Upper lobe of left lung (tissue), 6 donors: ENCODE measurements at regions not wholly inside any gene's neighbourhood (a gene's known extent, or its start where the extent isn't known, plus 50 kb on each side); places are given as distances from the start of the nearest gene placed in this dataset.
A peak's percentile ranks its signal among the peaks of the same experiment; 100 is the strongest.
"Not testable (repeated sequence)": the region's sequence is repeated elsewhere in the genome, so short reads cannot be mapped to it uniquely, and the experiment has no call there.

Experiments
- ATAC-seq, 2 donors: fragments of 200-7000 bp; cut with Tn5 transposase; one replicate each; pipeline ENCODE4 v1.9.1; 2022; ENCODE audit warnings: mild to moderate bottlenecking in 2 of 2, moderate library complexity in 2 of 2; ENCODE audit not compliant: low FRiP score in 2 of 2
- DNase-seq, 2 donors: peaks; one replicate each; pipeline ENCODE4 v3.0.0-alpha.2; 2019 to 2020
- H3K27ac ChIP-seq, 4 donors: fragments of 200-600 bp; sonication (generic); one replicate each; pipeline ENCODE4 v1.5.1; 2016 to 2019
- H3K27me3 ChIP-seq, 4 donors: fragments of 200-600 bp; sonication (generic); one replicate each; pipeline ENCODE4 v1.5.1; 2017 to 2019
- H3K36me3 ChIP-seq, 4 donors: fragments of 200-600 bp; sonication (generic); one replicate each; pipeline ENCODE4 v1.5.1; 2016 to 2019
- H3K4me1 ChIP-seq, 4 donors: fragments of 200-600 bp; sonication (generic); one replicate each; pipeline ENCODE4 v1.5.1; 2018 to 2019
- H3K4me3 ChIP-seq, 4 donors: fragments of 200-600 bp; sonication (generic); one replicate each; pipeline ENCODE4 v1.5.1; 2017 to 2019; ENCODE audit warnings: mild to moderate bottlenecking in 2 of 4, moderate library complexity in 1 of 4
- H3K9me3 ChIP-seq, 4 donors: fragments of 200-600 bp; sonication (generic); one replicate each; pipeline ENCODE4 v1.5.1; 2018 to 2019
- EP300 ChIP-seq, 4 donors: sonication (generic); formaldehyde crosslinking; IDR thresholded peaks; one replicate each; pipeline ENCODE4 v1.5.1; 2017; ENCODE audit warnings: antibody characterized with exemption in 4 of 4, control low read depth in 2 of 4
- POLR2A ChIP-seq, 4 donors: fragments of 450-650 bp; IDR thresholded peaks; one replicate each; pipeline ENCODE4 v1.5.1; 2016 to 2017; ENCODE audit warnings: antibody characterized with exemption in 4 of 4, mild to moderate bottlenecking in 2 of 4
- POLR2AphosphoS5 ChIP-seq, 2 donors: sonication (generic); formaldehyde crosslinking; IDR thresholded peaks; one replicate each; pipeline ENCODE4 v1.5.1; 2017; ENCODE audit warnings: antibody characterized with exemption in 2 of 2
- WGBS, 2 donors: methylation state at CpG; one replicate each; pipeline ENCODE4 v1.1.5; 2017 to 2018; 5-methylcytosine and 5-hydroxymethylcytosine counted together
- TF ChIP-seq, protein P1 (sequence below), 6 experiments: fragments of 450-650 bp in 4 of 6; fragments of 200-600 bp in 2 of 6; sonication (generic) in 2 of 6; IDR thresholded peaks; one replicate each; pipeline ENCODE4 v1.5.1; 2016 to 2019; ENCODE audit warnings: antibody characterized with exemption in 6 of 6
- donor health status: DM: no; HTN: no; CAD: no; lungs with moderate emphysema.
- donor health status: DM: no; HTN: yes; CAD: no; lungs with severe emphysema.

DNA sequence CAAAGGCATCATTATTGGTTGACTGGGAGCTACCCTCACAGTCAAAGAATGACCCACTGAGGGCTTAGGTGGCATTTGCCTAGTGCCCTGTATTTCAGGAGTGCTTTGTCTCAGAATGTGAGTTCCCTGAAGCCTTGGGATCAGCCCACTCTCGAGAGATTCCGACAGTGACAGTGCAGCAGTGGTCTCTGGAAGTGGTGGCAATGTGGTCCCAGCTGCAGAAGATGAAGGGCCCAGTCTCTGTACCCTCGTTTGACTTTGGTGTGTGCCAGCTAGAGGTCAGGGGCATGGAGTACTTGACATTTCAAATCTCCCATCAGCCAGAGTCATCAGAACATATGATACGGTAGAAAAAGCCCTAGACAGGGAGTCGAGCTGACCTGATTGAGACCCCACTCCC, 153.7 kb downstream of the EFNB1 start:
- H3K4me3 ChIP-seq: no peak overlapping the region
- 81 to 82% methylated on average over 2 to 5 of the region's 5 CpGs for WGBS, 2 donors
- H3K4me1 ChIP-seq: peaks cover 0 to 10% (median 3%) of the 10 kb centered on the region in 4 donors
- H3K36me3 ChIP-seq: no peaks in the 10 kb centered on the region
- no peak for ATAC-seq
- no peak for DNase-seq
- no peaks in the 10 kb centered on the region for H3K9me3 ChIP-seq
- H3K27me3 ChIP-seq: no peaks in the 10 kb centered on the region
- TF ChIP-seq, protein P1, sequence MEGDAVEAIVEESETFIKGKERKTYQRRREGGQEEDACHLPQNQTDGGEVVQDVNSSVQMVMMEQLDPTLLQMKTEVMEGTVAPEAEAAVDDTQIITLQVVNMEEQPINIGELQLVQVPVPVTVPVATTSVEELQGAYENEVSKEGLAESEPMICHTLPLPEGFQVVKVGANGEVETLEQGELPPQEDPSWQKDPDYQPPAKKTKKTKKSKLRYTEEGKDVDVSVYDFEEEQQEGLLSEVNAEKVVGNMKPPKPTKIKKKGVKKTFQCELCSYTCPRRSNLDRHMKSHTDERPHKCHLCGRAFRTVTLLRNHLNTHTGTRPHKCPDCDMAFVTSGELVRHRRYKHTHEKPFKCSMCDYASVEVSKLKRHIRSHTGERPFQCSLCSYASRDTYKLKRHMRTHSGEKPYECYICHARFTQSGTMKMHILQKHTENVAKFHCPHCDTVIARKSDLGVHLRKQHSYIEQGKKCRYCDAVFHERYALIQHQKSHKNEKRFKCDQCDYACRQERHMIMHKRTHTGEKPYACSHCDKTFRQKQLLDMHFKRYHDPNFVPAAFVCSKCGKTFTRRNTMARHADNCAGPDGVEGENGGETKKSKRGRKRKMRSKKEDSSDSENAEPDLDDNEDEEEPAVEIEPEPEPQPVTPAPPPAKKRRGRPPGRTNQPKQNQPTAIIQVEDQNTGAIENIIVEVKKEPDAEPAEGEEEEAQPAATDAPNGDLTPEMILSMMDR (IDR thresholded peaks at IDR 0.05): no peak
- TF ChIP-seq POLR2AphosphoS5 (IDR thresholded peaks at IDR 0.05) (no peak), POLR2A (IDR thresholded peaks at IDR 0.05) (no peak), EP300 (IDR thresholded peaks at IDR 0.05) (no peak)
- no peak overlapping the region for H3K27ac ChIP-seq

DNA sequence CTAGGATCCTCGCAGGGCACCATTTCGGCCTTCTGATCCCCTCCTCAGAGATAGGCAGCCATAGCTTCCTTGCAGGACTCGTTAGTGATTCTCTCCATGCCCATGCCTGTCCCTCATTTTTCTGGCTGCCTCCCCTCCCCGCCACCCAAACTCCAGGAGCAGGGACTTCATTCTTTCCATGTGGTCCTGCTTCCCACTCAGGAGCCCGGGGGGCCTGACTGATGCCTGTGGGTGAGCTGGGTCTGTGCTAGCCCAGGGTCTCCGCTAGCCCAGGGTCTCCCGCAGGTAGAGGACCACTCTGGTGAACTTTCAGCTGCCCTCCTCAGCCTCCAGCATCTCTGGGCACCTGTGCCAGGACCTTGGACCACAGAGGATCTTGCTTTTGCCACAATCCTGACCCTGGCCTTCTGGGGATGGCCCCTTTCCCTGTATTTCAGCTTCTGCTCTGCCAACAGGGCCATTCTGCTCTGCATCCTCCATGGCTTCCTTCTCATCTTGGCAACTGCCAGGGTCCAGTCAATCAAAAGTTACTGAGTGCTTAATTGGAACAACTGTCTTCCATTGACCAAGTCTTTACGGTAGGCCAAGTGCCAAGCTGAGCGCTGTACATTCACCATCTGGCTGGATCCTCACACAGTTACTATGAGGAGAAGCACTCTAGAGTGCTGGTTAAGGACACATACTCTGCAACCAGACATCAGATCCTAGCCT, 152.2 kb downstream of the EFNB1 start:
- ATAC-seq (no peak), DNase-seq (no peak)
- WGBS, 2 donors: 77 to 96% methylated on average over 4 to 9 of the region's 9 CpGs
- Histone ChIP-seq H3K9me3 (peaks cover 0 to 1% (median 0%) of the 10 kb centered on the region in 4 donors), H3K27me3 (no peaks in the 10 kb centered on the region), H3K4me3 (no peak overlapping the region), H3K36me3 (no peaks in the 10 kb centered on the region), H3K4me1 (peaks cover 0 to 10% (median 3%) of the 10 kb centered on the region in 4 donors), H3K27ac (no peak overlapping the region)
- TF ChIP-seq POLR2A (IDR thresholded peaks at IDR 0.05) (no peak), EP300 (IDR thresholded peaks at IDR 0.05) (no peak), POLR2AphosphoS5 (IDR thresholded peaks at IDR 0.05) (no peak)
- TF ChIP-seq, protein P1 (IDR thresholded peaks at IDR 0.05): no peak

DNA sequence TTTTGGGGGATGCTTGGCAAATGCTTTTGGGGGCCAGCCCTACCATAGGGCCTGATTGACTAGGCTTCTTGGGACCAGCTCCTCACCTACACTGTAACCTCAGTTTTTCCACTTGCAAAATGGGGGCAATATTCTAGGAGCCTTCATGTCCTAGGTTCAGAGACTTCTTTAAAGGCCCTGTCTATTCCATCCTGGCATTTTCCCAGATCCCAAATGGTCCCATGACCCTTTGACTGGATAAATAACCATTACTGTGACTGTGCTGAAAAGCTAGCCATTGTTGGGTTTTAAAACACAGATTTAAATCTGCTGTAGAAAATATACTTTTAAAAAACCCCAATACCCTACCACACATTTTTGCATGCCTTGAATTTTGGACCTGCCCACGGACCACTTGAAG, 149.8 kb downstream of the EFNB1 start:
- no peak for DNase-seq
- WGBS, 2 donors: 59 to 75% methylated on average over 1 of the region's 1 CpG
- TF ChIP-seq POLR2A (IDR thresholded peaks at IDR 0.05): no peak
- TF ChIP-seq, protein P1 (IDR thresholded peaks at IDR 0.05): no peak
- TF ChIP-seq EP300 (IDR thresholded peaks at IDR 0.05): no peak
- TF ChIP-seq POLR2AphosphoS5 (IDR thresholded peaks at IDR 0.05): no peak
- Histone ChIP-seq H3K27ac (no peak overlapping the region), H3K4me3 (no peak overlapping the region), H3K9me3 (peaks cover 0 to 19% (median 0%) of the 10 kb centered on the region in 4 donors), H3K27me3 (no peaks in the 10 kb centered on the region), H3K4me1 (peaks cover 0 to 10% (median 3%) of the 10 kb centered on the region in 4 donors), H3K36me3 (no peaks in the 10 kb centered on the region)
- ATAC-seq: no peak

DNA sequence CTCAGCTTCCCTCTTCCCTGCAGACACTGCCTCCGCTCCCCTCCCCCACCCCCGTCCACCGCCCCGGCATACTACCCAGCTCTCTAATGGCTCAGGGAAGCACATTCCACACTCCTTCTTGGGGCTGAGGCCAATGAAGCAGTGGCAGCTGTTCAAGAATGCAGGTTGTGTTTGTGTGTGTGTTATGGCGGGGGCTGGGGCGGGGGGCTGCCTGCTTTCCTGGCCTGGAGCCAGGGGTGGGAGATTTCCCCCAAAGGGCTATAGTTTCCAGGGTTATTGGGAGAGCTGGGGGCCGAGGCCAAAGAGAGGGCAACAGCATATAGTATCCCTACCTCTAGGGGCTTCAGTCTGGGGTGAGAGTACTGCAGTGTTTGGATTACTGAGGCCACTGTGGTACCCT, 149.4 kb downstream of the EFNB1 start:
- ATAC-seq: peak in 1 of 2 donors; percentile 75
- 35 to 53% methylated on average over 4 to 7 of the region's 7 CpGs for WGBS, 2 donors
- H3K4me1 ChIP-seq: peaks cover 0 to 10% (median 3%) of the 10 kb centered on the region in 4 donors
- no peaks in the 10 kb centered on the region for H3K36me3 ChIP-seq
- peaks cover 0 to 19% (median 0%) of the 10 kb centered on the region in 4 donors for H3K9me3 ChIP-seq
- no peak overlapping the region for H3K4me3 ChIP-seq
- DNase-seq: no peak
- no peak for TF ChIP-seq EP300 (IDR thresholded peaks at IDR 0.05)
- TF ChIP-seq POLR2AphosphoS5 (IDR thresholded peaks at IDR 0.05): no peak
- TF ChIP-seq, protein P1 (IDR thresholded peaks at IDR 0.05): no peak
- no peak for TF ChIP-seq POLR2A (IDR thresholded peaks at IDR 0.05)
- H3K27ac ChIP-seq: no peak overlapping the region
- H3K27me3 ChIP-seq: no peaks in the 10 kb centered on the region

DNA sequence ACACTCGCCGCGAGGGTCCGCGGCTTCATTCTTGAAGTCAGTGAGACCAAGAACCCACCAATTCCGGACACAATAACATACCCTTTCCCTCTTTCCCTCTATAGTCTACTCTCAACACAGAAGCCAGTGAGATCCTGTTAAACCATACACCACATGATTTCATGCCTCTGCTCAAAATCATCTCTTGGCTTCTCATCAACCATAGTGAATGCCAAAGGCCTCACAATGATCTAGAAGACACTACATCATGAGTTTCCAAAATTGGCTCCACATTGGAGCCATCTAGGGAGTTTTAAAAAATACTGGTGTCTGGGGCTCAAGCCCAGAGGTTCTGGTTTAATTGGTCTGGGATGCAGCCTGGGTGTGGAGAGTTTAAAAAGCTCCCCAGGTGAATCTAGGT, 124.5 kb downstream of the EFNB1 start:
- H3K4me3 ChIP-seq: no peak overlapping the region
- no peaks in the 10 kb centered on the region for H3K36me3 ChIP-seq
- no peak for DNase-seq
- H3K4me1 ChIP-seq: no peaks in the 10 kb centered on the region
- ATAC-seq: no peak
- 94% methylated on average over 6 of the region's 6 CpGs; no CpG with 5 or more reads in 1 of the 2 donors for WGBS, 2 donors
- H3K27ac ChIP-seq: no peak overlapping the region
- H3K27me3 ChIP-seq: no peaks in the 10 kb centered on the region
- no peak for TF ChIP-seq POLR2AphosphoS5 (IDR thresholded peaks at IDR 0.05)
- TF ChIP-seq, protein P1 (IDR thresholded peaks at IDR 0.05): no peak
- peaks cover 0 to 4% (median 0%) of the 10 kb centered on the region in 4 donors for H3K9me3 ChIP-seq

DNA sequence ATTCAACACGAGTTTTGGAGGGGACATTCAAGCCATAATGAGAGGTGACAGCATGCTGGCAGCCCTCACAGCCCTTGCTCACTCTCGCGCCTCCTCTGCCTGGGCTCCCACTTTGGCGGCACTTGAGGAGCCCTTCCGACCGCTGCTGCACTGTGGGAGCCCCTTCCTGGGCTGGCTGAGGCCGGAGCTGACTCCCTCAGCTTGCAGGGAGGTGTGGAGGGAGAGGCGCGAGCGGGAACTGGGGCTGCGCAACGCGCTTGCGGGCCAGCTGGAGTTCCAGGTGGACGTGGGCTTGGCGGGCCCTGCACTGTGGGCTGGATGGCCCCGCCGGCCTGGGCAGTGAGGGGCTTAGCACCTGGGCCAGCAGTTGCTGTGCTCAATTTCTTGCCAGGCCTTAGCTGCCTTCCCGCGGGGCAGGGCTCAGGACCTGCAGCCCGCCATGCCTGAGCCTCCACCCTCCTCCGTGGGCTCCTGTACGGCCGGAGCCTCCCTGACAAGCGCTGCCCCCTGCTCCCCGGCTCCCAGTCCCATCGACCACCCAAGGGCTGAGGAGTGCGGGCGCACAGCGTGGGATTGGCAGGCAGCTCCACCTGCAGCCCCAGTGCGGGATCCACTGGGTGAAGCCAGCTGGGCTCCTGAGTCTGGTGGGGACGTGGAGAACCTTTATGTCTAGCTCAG, 123.3 kb downstream of the EFNB1 start:
- 91 to 95% methylated on average over 6 to 32 of the region's 32 CpGs for WGBS, 2 donors
- H3K27me3 ChIP-seq, ATAC-seq, H3K9me3 ChIP-seq, H3K4me3 ChIP-seq, H3K27ac ChIP-seq, H3K36me3 ChIP-seq, H3K4me1 ChIP-seq: not testable (repeated sequence)
- DNase-seq: peak in 1 of 2 donors; percentile 39
